ENCODE measurements at regions not wholly inside any gene's neighbourhood (a gene's known extent, or its start where the extent isn't known, plus 50 kb on each side); places are given as distances from the start of the nearest gene placed in this dataset.
A peak's percentile ranks its signal among the peaks of the same experiment; 100 is the strongest.

- ChIA-PET POLR2A (no interaction called here), CTCF (interaction anchor here (1.0 to 2.0 kb wide), 2 partner anchors 11 to 259 kb away, joined by 3 to 10 read pairs; no protein-coding TSS in a partner anchor)
- DNase-seq (ENCODE audit: low read depth in 1 of 2, low spot score in 1 of 2) (no peak), FAIRE-seq (no peak), ATAC-seq (peak in 1 of 2 experiments; percentile 6; a peak in 3 of 6 replicates)
- WGBS (ENCODE audit: missing lambda C conversion rate): 56% methylated on average over 6 of the region's 6 CpGs
- Histone ChIP-seq H3K4me3 (no peak overlapping the region), H3K4me2 (peak overlapping the region; percentile 65), H3K9me3 (no peaks in the 10 kb centered on the region), H3K27ac (peak overlapping the region; percentile 81 to 83), H3K4me1 (peaks cover 58% of the 10 kb centered on the region)
- TF ChIP-seq CHD4 (IDR thresholded peaks at IDR 0.05; ENCODE audit: borderline replicate concordance) (no peak), EP300 (IDR thresholded peaks at IDR 0.05) (no peak), REST (IDR thresholded peaks at IDR 0.05) (no peak), MYC (IDR thresholded peaks at IDR 0.05; ENCODE audit: borderline replicate concordance, low read length) (no peak), ZSCAN20 (CRISPR knock-in tag; IDR thresholded peaks at IDR 0.05) (no peak), ZNF302 (CRISPR knock-in tag; IDR thresholded peaks at IDR 0.05) (no peak), RNF2 (IDR thresholded peaks at IDR 0.05; ENCODE audit: borderline replicate concordance, low read depth) (no peak), CBX2 (IDR thresholded peaks at IDR 0.05; ENCODE audit: borderline replicate concordance, low read depth) (no peak), ESRRA (IDR thresholded peaks at IDR 0.05; ENCODE audit: borderline replicate concordance, low read length) (no peak), HEYL (CRISPR knock-in tag; IDR thresholded peaks at IDR 0.05) (no peak)
Observed at GRCh38 chr11:10395166-10395897, 59.7 kb upstream of the AMPD3 start.

- no peak for DNase-seq (ENCODE audit: low read depth in 1 of 2, low spot score in 1 of 2)
- H3K4me2 ChIP-seq: no peak overlapping the region
- ChIA-PET POLR2A (no interaction called here), CTCF (interaction anchor here (0.9 to 2.0 kb wide), 6 partner anchors 9 to 646 kb away, joined by 3 to 10 read pairs (median 3); no protein-coding TSS in a partner anchor)
- WGBS (ENCODE audit: missing lambda C conversion rate): 90% methylated on average over 4 of the region's 4 CpGs
- ATAC-seq: no peak
- TF ChIP-seq POLR2A (IDR thresholded peaks at IDR 0.05; ENCODE audit: low read length) (no peak), MYC (IDR thresholded peaks at IDR 0.05; ENCODE audit: borderline replicate concordance, low read length) (no peak), HEYL (CRISPR knock-in tag; IDR thresholded peaks at IDR 0.05) (no peak)
- no peaks in the 10 kb centered on the region for H3K9me3 ChIP-seq
- FAIRE-seq: no peak
- peaks cover 50% of the 10 kb centered on the region for H3K4me1 ChIP-seq
- H3K27ac ChIP-seq: peak overlapping the region; percentile 81 to 83
- H3K4me3 ChIP-seq: no peak overlapping the region
Observed at GRCh38 chr11:10396771-10397170, 58.3 kb upstream of the AMPD3 start.

- Histone ChIP-seq H3K4me2 (no peak overlapping the region), H3K27ac (peak overlapping the region; percentile 81 to 83; a peak in 5 of 6 replicates), H3K9me3 (no peaks in the 10 kb centered on the region), H3K4me3 (no peak overlapping the region), H3K4me1 (peaks cover 46% of the 10 kb centered on the region)
- DNase-seq (ENCODE audit: low read depth in 1 of 2, low spot score in 1 of 2): no peak
- FAIRE-seq: no peak
- ATAC-seq: no peak
- CTCF ChIA-PET: interaction anchor here (0.9 to 1.5 kb wide), 4 partner anchors 9 to 646 kb away, joined by 3 to 6 read pairs (median 3); no protein-coding TSS in a partner anchor
- 78% methylated on average over 7 of the region's 7 CpGs for WGBS (ENCODE audit: missing lambda C conversion rate)
- POLR2A ChIA-PET: interaction anchor here (1.0 kb wide), 1 partner anchor 93 kb away, joined by 3 read pairs; the partner anchor contains the start of gene ADM
- TF ChIP-seq POLR2A (IDR thresholded peaks at IDR 0.05; ENCODE audit: low read length) (no peak), ATOH8 (CRISPR knock-in tag; IDR thresholded peaks at IDR 0.05; ENCODE audit: low read depth) (no peak), BCL3 (IDR thresholded peaks at IDR 0.05) (no peak), USF2 (IDR thresholded peaks at IDR 0.05) (no peak), GATA3 (IDR thresholded peaks at IDR 0.05; ENCODE audit: borderline replicate concordance) (no peak), TFCP2L1 (CRISPR knock-in tag; IDR thresholded peaks at IDR 0.05) (no peak), BHLHE40 (IDR thresholded peaks at IDR 0.05; ENCODE audit: low read depth, low read length) (no peak), ZC3H11A (IDR thresholded peaks at IDR 0.05) (no peak), CHD4 (IDR thresholded peaks at IDR 0.05; ENCODE audit: borderline replicate concordance) (no peak), HOXA7 (CRISPR knock-in tag; IDR thresholded peaks at IDR 0.05) (no peak), RARB (CRISPR knock-in tag; IDR thresholded peaks at IDR 0.05) (no peak), NPAS2 (CRISPR knock-in tag; IDR thresholded peaks at IDR 0.05; ENCODE audit: borderline replicate concordance) (no peak), FOSL2 (IDR thresholded peaks at IDR 0.05) (no peak), FOSL2 (CRISPR knock-in tag; IDR thresholded peaks at IDR 0.05) (no peak), RNF2 (IDR thresholded peaks at IDR 0.05; ENCODE audit: borderline replicate concordance, low read depth) (no peak), SREBF2 (IDR thresholded peaks at IDR 0.05) (no peak), ESRRA (IDR thresholded peaks at IDR 0.05; ENCODE audit: borderline replicate concordance, low read length) (no peak), FOSB (CRISPR knock-in tag; IDR thresholded peaks at IDR 0.05) (no peak)
Observed at GRCh38 chr11:10397226-10397987, 57.7 kb upstream of the AMPD3 start.
